ENCODE measurements at regions not wholly inside any gene's neighbourhood (a gene's known extent, or its start where the extent isn't known, plus 50 kb on each side); places are given as distances from the start of the nearest gene placed in this dataset.

DNA sequence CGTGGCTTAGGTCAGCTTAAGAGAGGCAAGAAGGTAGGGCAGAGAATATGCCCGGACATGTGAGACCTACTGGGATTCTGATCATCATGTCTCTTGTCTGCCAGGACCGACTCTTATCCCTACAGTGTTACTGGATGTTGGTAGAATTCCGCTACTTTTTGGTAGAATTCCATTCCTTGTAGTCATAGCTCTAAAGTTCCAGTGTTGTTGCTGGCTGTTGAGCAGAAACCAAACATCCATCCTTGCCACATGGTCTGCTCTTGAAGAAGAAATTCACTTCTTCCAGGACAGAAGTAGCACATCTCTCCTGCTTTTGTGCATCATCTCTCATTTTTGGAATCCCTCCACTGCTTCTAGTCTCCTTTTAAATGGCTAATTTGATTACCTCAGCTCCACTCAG lies 453.7 kb downstream of the RPL10L start:
- Histone ChIP-seq H3K4me3 (ENCODE audit: low read depth in 2 of 2, low read length in 1 of 2) (no peak overlapping the region), H2AFZ (ENCODE audit: low read depth) (peak overlapping the region; percentile 22; the same call in 1 of the 2 replicates), H3K27ac (ENCODE audit: low read depth in 2 of 2, low read length in 1 of 2) (no peak overlapping the region), H3F3A (replicated peaks; ENCODE audit: insufficient read depth) (no peaks in the 10 kb centered on the region), H3K9me2 (no peaks in the 10 kb centered on the region), H3K9me3 (no peaks in the 10 kb centered on the region), H3K27me3 (ENCODE audit: insufficient read depth) (no peaks in the 10 kb centered on the region), H3K9ac (no peak overlapping the region), H3K36me3 (replicated peaks in 1 of 2; ENCODE audit: control insufficient read depth in 1 of 2, insufficient read depth in 2 of 2, low read length in 1 of 2) (no peaks in the 10 kb centered on the region), H3K4me1 (ENCODE audit: control insufficient read depth in 1 of 2, insufficient read depth in 2 of 2, low read depth in 1 of 2, low read length in 1 of 2) (no peaks in the 10 kb centered on the region), H4K20me1 (ENCODE audit: insufficient read depth) (no peaks in the 10 kb centered on the region), H3K4me2 (no peak overlapping the region), H3K79me2 (ENCODE audit: insufficient read depth) (no peaks in the 10 kb centered on the region)
- ChIA-PET POLR2A (no interaction called here), CTCF (no interaction called here)
- WGBS (ENCODE audit: low lambda C conversion rate) = 17% methylated on average over 1 of the region's 4 CpGs
- TF ChIP-seq YY1 (IDR thresholded peaks at IDR 0.05; ENCODE audit: low read depth) = no peak
- no peak for TF ChIP-seq MEF2A (IDR thresholded peaks at IDR 0.05; ENCODE audit: borderline replicate concordance, low read depth)
- no peak for TF ChIP-seq REST (IDR thresholded peaks at IDR 0.05; ENCODE audit: low read depth, low read length)
- TF ChIP-seq NRF1 (IDR thresholded peaks at IDR 0.05; ENCODE audit: low read depth, low read length) = no peak
- no peak for TF ChIP-seq FOXM1 (IDR thresholded peaks at IDR 0.05; ENCODE audit: low read depth)
- TF ChIP-seq GATA2 (CRISPR knock-in tag; IDR thresholded peaks at IDR 0.05) = no peak
- TF ChIP-seq, protein P1, sequence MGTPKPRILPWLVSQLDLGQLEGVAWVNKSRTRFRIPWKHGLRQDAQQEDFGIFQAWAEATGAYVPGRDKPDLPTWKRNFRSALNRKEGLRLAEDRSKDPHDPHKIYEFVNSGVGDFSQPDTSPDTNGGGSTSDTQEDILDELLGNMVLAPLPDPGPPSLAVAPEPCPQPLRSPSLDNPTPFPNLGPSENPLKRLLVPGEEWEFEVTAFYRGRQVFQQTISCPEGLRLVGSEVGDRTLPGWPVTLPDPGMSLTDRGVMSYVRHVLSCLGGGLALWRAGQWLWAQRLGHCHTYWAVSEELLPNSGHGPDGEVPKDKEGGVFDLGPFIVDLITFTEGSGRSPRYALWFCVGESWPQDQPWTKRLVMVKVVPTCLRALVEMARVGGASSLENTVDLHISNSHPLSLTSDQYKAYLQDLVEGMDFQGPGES (IDR thresholded peaks at IDR 0.05; ENCODE audit: low read depth, low read length) = no peak
- TF ChIP-seq RAD21 (IDR thresholded peaks at IDR 0.05; ENCODE audit: low read length) = no peak
- no peak for TF ChIP-seq PBX3 (IDR thresholded peaks at IDR 0.05)
- no peak for TF ChIP-seq RFX5 (IDR thresholded peaks at IDR 0.05; ENCODE audit: low read length)
- no peak for TF ChIP-seq MAX (IDR thresholded peaks at IDR 0.05; ENCODE audit: low read depth)
- TF ChIP-seq SMC3 (IDR thresholded peaks at IDR 0.05; ENCODE audit: low read depth, low read length) = no peak
- TF ChIP-seq TCF12 (IDR thresholded peaks at IDR 0.05) = no peak
- TF ChIP-seq, protein P2, sequence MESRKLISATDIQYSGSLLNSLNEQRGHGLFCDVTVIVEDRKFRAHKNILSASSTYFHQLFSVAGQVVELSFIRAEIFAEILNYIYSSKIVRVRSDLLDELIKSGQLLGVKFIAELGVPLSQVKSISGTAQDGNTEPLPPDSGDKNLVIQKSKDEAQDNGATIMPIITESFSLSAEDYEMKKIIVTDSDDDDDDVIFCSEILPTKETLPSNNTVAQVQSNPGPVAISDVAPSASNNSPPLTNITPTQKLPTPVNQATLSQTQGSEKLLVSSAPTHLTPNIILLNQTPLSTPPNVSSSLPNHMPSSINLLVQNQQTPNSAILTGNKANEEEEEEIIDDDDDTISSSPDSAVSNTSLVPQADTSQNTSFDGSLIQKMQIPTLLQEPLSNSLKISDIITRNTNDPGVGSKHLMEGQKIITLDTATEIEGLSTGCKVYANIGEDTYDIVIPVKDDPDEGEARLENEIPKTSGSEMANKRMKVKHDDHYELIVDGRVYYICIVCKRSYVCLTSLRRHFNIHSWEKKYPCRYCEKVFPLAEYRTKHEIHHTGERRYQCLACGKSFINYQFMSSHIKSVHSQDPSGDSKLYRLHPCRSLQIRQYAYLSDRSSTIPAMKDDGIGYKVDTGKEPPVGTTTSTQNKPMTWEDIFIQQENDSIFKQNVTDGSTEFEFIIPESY (IDR thresholded peaks at IDR 0.05; ENCODE audit: borderline replicate concordance, low read depth) = no peak
- no peak for DNase-seq

Data from SK-N-SH (cell line).